Kidney (tissue), 13 donors: ENCODE measurements at regions not wholly inside any gene's neighbourhood (a gene's known extent, or its start where the extent isn't known, plus 50 kb on each side); places are given as distances from the start of the nearest gene placed in this dataset.

Experiments used
- DNase-seq, 5 donors: peaks; one replicate each; pipeline ENCODE4 v3.0.0-alpha.2; 2013 to 2020
- FAIRE-seq: peaks from 2 replicates; lab custom pipeline; 2012; peaks lifted over from hg19 to GRCh38; lab: Jason Lieb, UNC
- H3K27ac ChIP-seq, 2 donors: one replicate each; pipeline ENCODE4 v1.7.0; 2013; ENCODE audit warnings: low read depth in 2 of 2, low read length in 2 of 2, inconsistent platforms in 1 of 2
- H3K27me3 ChIP-seq: one replicate; pipeline ENCODE4 v1.7.1; 2013; ENCODE audit warnings: low read length, inconsistent platforms; ENCODE audit not compliant: control insufficient read depth, insufficient read depth
- H3K36me3 ChIP-seq, 3 donors: one replicate each; pipeline versions ENCODE4 v1.7.0 to v1.7.1; 2013; ENCODE audit warnings: low read length in 3 of 3, control low read depth in 1 of 3, inconsistent platforms in 1 of 3; ENCODE audit not compliant: insufficient read depth in 3 of 3, control insufficient read depth in 2 of 3
- H3K4me1 ChIP-seq, 3 donors: one replicate each; pipeline versions ENCODE4 v1.7.0 to v1.7.1; 2013; ENCODE audit warnings: low read length in 3 of 3, inconsistent platforms in 1 of 3, low read depth in 1 of 3; ENCODE audit not compliant: control insufficient read depth in 2 of 3, insufficient read depth in 2 of 3
- H3K4me3 ChIP-seq, 3 donors: one replicate each; pipeline versions ENCODE4 v1.7.0 to v1.8.1; 2013; ENCODE audit warnings: low read length in 3 of 3, control low read depth in 1 of 3, inconsistent platforms in 1 of 3
- H3K9ac ChIP-seq, 3 donors: one replicate each; pipeline versions ENCODE4 v1.7.0 to v1.7.1; 2013; ENCODE audit warnings: low read length in 3 of 3, control low read depth in 1 of 3, inconsistent platforms in 1 of 3
- H3K9me3 ChIP-seq, 3 donors: one replicate each; pipeline versions ENCODE4 v1.7.0 to v1.7.1; 2013; ENCODE audit warnings: low read length in 3 of 3, control low read depth in 1 of 3, inconsistent platforms in 1 of 3; ENCODE audit not compliant: control insufficient read depth in 2 of 3, insufficient read depth in 1 of 3
- CTCF ChIP-seq: IDR thresholded peaks from 3 replicates; pipeline ENCODE4 v1.5.1; 2012; ENCODE audit warnings: mild to moderate bottlenecking, moderate library complexity, borderline replicate concordance; ENCODE audit not compliant: insufficient read depth; ENCODE audit errors: extremely low read depth
- intact Hi-C: fragments of 100-400 bp; cut with DNase I; formaldehyde crosslinking; loops from one replicate; pipeline ENCODE4 v1.11.1; 2022
- donor health status: control.
- donor health status: control.
- donor health status: control.
- donor health status: control.
- donor health status: control.
- donor health status: DM: yes; HTN: yes; CAD: no.
- donor health status: Normal renal cell carcinoma (clear cell type).

DNA sequence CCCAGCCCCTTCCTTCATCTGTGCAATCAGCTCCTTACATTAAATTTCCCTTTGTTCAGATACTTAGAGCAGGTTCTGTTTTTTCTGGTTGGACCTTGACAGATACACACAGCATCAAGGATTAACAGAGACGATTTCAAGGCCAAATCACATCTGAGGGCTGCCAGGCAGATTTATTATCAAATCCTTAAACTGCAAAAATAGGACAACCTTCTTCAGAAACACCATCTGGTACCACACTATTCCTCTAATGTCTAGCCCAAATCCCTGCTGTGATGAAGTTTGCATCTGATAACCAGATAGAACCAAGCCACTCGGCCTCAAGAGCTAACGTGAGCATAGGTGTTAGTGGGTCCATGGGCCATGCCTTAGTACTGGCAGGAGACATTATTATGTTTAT lies 250.7 kb upstream of the PROK2 start:
- Histone ChIP-seq H3K4me1 (no peaks in the 10 kb centered on the region), H3K9ac (no peak overlapping the region), H3K27ac (no peak overlapping the region), H3K9me3 (no peaks in the 10 kb centered on the region), H3K36me3 (no peaks in the 10 kb centered on the region), H3K27me3 (no peaks in the 10 kb centered on the region), H3K4me3 (no peak overlapping the region)
- intact Hi-C loops = no loop called here
- no peak for TF ChIP-seq CTCF
- FAIRE-seq = no peak
- DNase-seq = no peak

DNA sequence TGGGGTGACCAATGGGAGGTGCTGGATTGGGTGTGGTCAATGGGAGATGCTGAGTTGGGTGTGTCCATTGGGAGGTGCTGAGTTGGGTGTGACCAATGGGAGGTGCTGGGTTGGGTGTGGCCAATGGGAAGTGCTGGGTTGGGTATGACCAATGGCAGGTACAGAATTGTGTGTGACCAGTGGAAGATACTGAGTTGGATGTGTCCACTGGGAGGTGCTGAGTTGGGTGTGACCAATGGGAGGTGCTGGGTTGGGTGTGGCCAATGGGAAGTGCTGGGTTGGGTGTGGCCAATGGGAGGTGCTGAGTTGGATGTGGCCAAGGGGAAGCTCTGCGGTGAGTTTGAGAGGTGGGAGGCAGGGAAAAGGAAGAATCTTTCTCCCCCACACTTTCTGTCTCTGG lies 250.0 kb upstream of the PROK2 start:
- H3K36me3 ChIP-seq = no peaks in the 10 kb centered on the region
- H3K9me3 ChIP-seq = no peaks in the 10 kb centered on the region
- FAIRE-seq = no peak
- no peak overlapping the region for H3K4me3 ChIP-seq
- H3K4me1 ChIP-seq = no peaks in the 10 kb centered on the region
- no peak overlapping the region for H3K9ac ChIP-seq
- no peaks in the 10 kb centered on the region for H3K27me3 ChIP-seq
- no peak overlapping the region for H3K27ac ChIP-seq
- intact Hi-C loops = no loop called here
- DNase-seq = no peak
- TF ChIP-seq CTCF = no peak

GRCh38 chr3:72033666-72034428 lies 248.9 kb upstream of the PROK2 start:
- FAIRE-seq = no peak

More at GRCh38 chr3:72033666-72034428, 248.9 kb upstream of the PROK2 start:
- no peak for TF ChIP-seq CTCF
- Histone ChIP-seq H3K9me3 (no peaks in the 10 kb centered on the region), H3K27ac (no peak overlapping the region), H3K4me1 (no peaks in the 10 kb centered on the region), H3K4me3 (no peak overlapping the region), H3K27me3 (no peaks in the 10 kb centered on the region), H3K36me3 (no peaks in the 10 kb centered on the region), H3K9ac (no peak overlapping the region)
- intact Hi-C loops = no loop called here
- DNase-seq = no peak
